ENCODE measurements at regions not wholly inside any gene's neighbourhood (a gene's known extent, or its start where the extent isn't known, plus 50 kb on each side); places are given as distances from the start of the nearest gene placed in this dataset.

DNA sequence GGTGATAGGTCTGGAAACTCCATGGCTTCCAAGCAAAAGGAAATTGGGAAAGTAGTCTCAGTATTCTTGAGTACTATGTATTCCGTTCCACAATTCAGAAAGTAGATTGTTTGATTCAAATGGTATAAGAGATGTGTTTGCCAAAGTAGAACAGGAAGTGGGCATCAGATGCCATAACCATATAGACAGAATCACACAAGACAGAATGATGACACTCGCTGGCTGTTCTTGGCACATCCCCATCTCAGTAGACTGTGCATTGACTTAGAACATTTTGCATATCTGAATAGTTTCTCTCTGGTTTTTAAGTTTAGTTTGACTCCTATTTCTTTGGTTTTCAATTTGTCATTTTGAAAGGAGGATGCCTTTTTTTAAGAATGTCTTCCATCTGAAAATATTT lies 221.1 kb upstream of the RGS6 start:
- ATAC-seq (ENCODE audit: poor library complexity) (peak; percentile 68), DNase-seq (peak in 2 of 14 experiments; percentile 8 to 36)
- no peaks in the 10 kb centered on the region for H3K4me1 ChIP-seq (ENCODE audit: insufficient read depth, low read length)
- Mint-ChIP-seq H3K27ac (no peak overlapping the region), H3K9me3 (no peaks in the 10 kb centered on the region), H3K4me1 (ENCODE audit: low read depth) (peaks cover 8% of the 10 kb centered on the region), H3K27me3 (no peaks in the 10 kb centered on the region), H3K36me3 (ENCODE audit: low read depth) (peaks cover 58% of the 10 kb centered on the region), H3K4me3 (no peak overlapping the region)
- no peaks in the 10 kb centered on the region for H3K27me3 ChIP-seq (ENCODE audit: control insufficient read depth in 1 of 2, insufficient read depth in 2 of 2, low read length in 2 of 2)
- POLR2A ChIA-PET, result no interaction called here
- intact Hi-C loops (cut with DNase I, micrococcal nuclease), result no loop called here
- CTCF ChIA-PET, result no interaction called here
- TF ChIP-seq, protein P1, sequence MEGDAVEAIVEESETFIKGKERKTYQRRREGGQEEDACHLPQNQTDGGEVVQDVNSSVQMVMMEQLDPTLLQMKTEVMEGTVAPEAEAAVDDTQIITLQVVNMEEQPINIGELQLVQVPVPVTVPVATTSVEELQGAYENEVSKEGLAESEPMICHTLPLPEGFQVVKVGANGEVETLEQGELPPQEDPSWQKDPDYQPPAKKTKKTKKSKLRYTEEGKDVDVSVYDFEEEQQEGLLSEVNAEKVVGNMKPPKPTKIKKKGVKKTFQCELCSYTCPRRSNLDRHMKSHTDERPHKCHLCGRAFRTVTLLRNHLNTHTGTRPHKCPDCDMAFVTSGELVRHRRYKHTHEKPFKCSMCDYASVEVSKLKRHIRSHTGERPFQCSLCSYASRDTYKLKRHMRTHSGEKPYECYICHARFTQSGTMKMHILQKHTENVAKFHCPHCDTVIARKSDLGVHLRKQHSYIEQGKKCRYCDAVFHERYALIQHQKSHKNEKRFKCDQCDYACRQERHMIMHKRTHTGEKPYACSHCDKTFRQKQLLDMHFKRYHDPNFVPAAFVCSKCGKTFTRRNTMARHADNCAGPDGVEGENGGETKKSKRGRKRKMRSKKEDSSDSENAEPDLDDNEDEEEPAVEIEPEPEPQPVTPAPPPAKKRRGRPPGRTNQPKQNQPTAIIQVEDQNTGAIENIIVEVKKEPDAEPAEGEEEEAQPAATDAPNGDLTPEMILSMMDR (IDR thresholded peaks at IDR 0.05), result no peak
- H3K9me3 ChIP-seq (ENCODE audit: control insufficient read depth in 1 of 2, insufficient read depth in 1 of 2, low read length in 2 of 2), result no peaks in the 10 kb centered on the region
- peaks cover 5% of the 10 kb centered on the region for H3K36me3 ChIP-seq (ENCODE audit: insufficient read depth, low read length)
- H3K27ac ChIP-seq (ENCODE audit: low read depth in 1 of 2, low read length in 2 of 2), result no peak overlapping the region
- no peak overlapping the region for H3K4me3 ChIP-seq (ENCODE audit: low read length)

DNA sequence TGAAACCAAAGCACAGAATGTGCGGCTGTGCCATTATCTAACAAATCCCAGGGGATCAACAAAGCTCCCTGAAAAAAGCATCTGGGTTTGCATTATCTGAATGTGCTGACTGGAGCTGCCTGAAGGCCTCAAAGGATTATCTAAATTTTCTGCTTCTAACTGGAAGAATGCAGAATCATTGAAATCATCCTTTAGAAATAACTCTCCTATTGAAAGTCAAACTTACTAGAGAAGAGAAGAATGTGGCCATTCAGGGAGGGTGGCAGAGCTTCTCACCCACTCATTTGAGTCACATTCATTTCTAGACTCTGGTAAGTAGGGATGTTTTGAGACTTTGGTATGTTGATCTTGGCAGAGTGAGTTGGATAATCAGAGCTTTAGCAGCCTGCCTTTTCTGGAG lies 220.6 kb upstream of the RGS6 start:
- H3K27ac Mint-ChIP-seq, result no peak overlapping the region
- ChIA-PET POLR2A (no interaction called here), CTCF (no interaction called here)
- H3K27me3 Mint-ChIP-seq, result no peaks in the 10 kb centered on the region
- Histone ChIP-seq H3K36me3 (ENCODE audit: insufficient read depth, low read length) (peaks cover 9% of the 10 kb centered on the region), H3K4me1 (ENCODE audit: insufficient read depth, low read length) (no peaks in the 10 kb centered on the region), H3K27me3 (ENCODE audit: control insufficient read depth in 1 of 2, insufficient read depth in 2 of 2, low read length in 2 of 2) (no peaks in the 10 kb centered on the region), H3K27ac (ENCODE audit: low read depth in 1 of 2, low read length in 2 of 2) (no peak overlapping the region), H3K9me3 (ENCODE audit: control insufficient read depth in 1 of 2, insufficient read depth in 1 of 2, low read length in 2 of 2) (no peaks in the 10 kb centered on the region), H3K4me3 (ENCODE audit: low read length) (no peak overlapping the region)
- DNase-seq (no peak), ATAC-seq (ENCODE audit: poor library complexity) (no peak)
- H3K4me1 Mint-ChIP-seq (ENCODE audit: low read depth), result peaks cover 8% of the 10 kb centered on the region
- TF ChIP-seq, protein P1 (IDR thresholded peaks at IDR 0.05), result no peak
- H3K9me3 Mint-ChIP-seq, result no peaks in the 10 kb centered on the region
- H3K36me3 Mint-ChIP-seq (ENCODE audit: low read depth), result peaks cover 59% of the 10 kb centered on the region
- intact Hi-C loops (cut with DNase I, micrococcal nuclease), result no loop called here
- no peak overlapping the region for H3K4me3 Mint-ChIP-seq

DNA sequence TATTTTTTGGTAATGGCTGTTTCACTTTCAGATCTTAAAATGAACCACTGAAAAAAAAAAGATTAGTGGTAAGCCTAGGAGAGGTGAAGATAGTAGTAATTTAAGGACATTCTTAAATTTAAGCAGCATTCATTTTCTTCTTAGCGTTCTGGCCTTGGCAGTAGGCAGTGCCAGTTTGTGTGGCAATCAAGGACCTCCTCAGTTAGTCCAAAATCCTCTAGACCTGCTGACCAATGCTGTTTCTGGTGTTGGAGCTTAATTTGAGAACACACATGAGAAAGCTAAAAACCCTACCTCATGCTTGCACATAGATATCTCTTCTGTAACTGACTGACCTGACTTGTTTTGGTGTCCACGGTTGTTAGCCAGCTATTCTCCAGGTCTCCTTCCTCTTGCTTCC lies 219.8 kb upstream of the RGS6 start:
- peaks cover 59% of the 10 kb centered on the region for H3K36me3 Mint-ChIP-seq (ENCODE audit: low read depth)
- ChIA-PET POLR2A (interaction anchor here (0.6 kb wide), 1 partner anchor 25 kb away, joined by 3 read pairs; no protein-coding TSS in a partner anchor), CTCF (no interaction called here)
- Histone ChIP-seq H3K27me3 (ENCODE audit: control insufficient read depth in 1 of 2, insufficient read depth in 2 of 2, low read length in 2 of 2) (no peaks in the 10 kb centered on the region), H3K27ac (ENCODE audit: low read depth in 1 of 2, low read length in 2 of 2) (no peak overlapping the region), H3K4me1 (ENCODE audit: insufficient read depth, low read length) (no peaks in the 10 kb centered on the region), H3K36me3 (ENCODE audit: insufficient read depth, low read length) (peaks cover 9% of the 10 kb centered on the region), H3K9me3 (ENCODE audit: control insufficient read depth in 1 of 2, insufficient read depth in 1 of 2, low read length in 2 of 2) (no peaks in the 10 kb centered on the region), H3K4me3 (ENCODE audit: low read length) (no peak overlapping the region)
- H3K4me1 Mint-ChIP-seq (ENCODE audit: low read depth), result peaks cover 8% of the 10 kb centered on the region
- H3K27ac Mint-ChIP-seq, result no peak overlapping the region
- DNase-seq (no peak), ATAC-seq (ENCODE audit: poor library complexity) (no peak)
- H3K4me3 Mint-ChIP-seq, result no peak overlapping the region
- intact Hi-C loops (cut with DNase I, micrococcal nuclease), result no loop called here
- H3K27me3 Mint-ChIP-seq, result no peaks in the 10 kb centered on the region
- H3K9me3 Mint-ChIP-seq, result no peaks in the 10 kb centered on the region
- TF ChIP-seq, protein P1 (IDR thresholded peaks at IDR 0.05), result no peak
